PC-9 (cell line): ENCODE measurements at regions not wholly inside any gene's neighbourhood (a gene's known extent, or its start where the extent isn't known, plus 50 kb on each side); places are given as distances from the start of the nearest gene placed in this dataset.

Experiments
- BruUV-seq: library from RNA; stranded (reverse); fragments of 400-500 nt; replicated peaks from 2 replicates; lab custom pipeline; 2021; lab: Mats Ljungman, UMichigan
- CTCF ChIA-PET: fragments of 300-600 bp; sonication (Branson Sonifier 250); formaldehyde crosslinking; loops from one replicate; lab custom pipeline; 2022; ENCODE audit warnings: antibody characterized with exemption; lab: Charles Lee
- POLR2A ChIA-PET: fragments of 300-600 bp; sonication (Branson Sonifier 250); formaldehyde crosslinking; loops from one replicate; lab custom pipeline; 2022; ENCODE audit warnings: antibody characterized with exemption; ENCODE audit not compliant: unreplicated experiment; lab: Charles Lee
- DNase-seq, 2 experiments: peaks; one replicate each; pipeline versions ENCODE4 v3.0.0 to v3.0.0-alpha.2; 2015 to 2022; ENCODE audit warnings: mixed read lengths in 1 of 2
- H2AFZ ChIP-seq: fragments of 200-600 bp; sonication (generic); 2 replicates; pipeline ENCODE4 v1.8.1; 2017; ENCODE audit warnings: antibody characterized with exemption
- H3F3A ChIP-seq: fragments of 200-600 bp; sonication (generic); 2 replicates; pipeline ENCODE4 v1.8.1; 2017; ENCODE audit warnings: antibody characterized with exemption, mild to moderate bottlenecking, low read depth; ENCODE audit not compliant: insufficient read depth
- H3K27ac ChIP-seq: fragments of 200-600 bp; sonication (generic); 2 replicates; pipeline ENCODE4 v1.6.1; 2016; ENCODE audit warnings: mixed run types
- H3K27me3 ChIP-seq: fragments of 200-600 bp; sonication (generic); 2 replicates; pipeline ENCODE4 v1.6.1; 2016; ENCODE audit warnings: low read depth, mixed run types; ENCODE audit not compliant: insufficient read depth
- H3K36me3 ChIP-seq: fragments of 200-600 bp; sonication (generic); 2 replicates; pipeline ENCODE4 v1.6.1; 2016; ENCODE audit warnings: low read depth, mixed run types
- H3K4me1 ChIP-seq: fragments of 200-600 bp; sonication (generic); replicated peaks from 2 replicates; pipeline ENCODE4 v1.6.1; 2016; ENCODE audit warnings: mixed run types; ENCODE audit not compliant: insufficient read depth
- H3K4me2 ChIP-seq: fragments of 200-600 bp; sonication (generic); 2 replicates; pipeline ENCODE4 v1.6.1; 2017; ENCODE audit warnings: mixed run types
- H3K4me3 ChIP-seq: fragments of 200-600 bp; sonication (generic); 2 replicates; pipeline ENCODE4 v1.6.1; 2016; ENCODE audit warnings: mixed run types
- H3K79me2 ChIP-seq: fragments of 200-600 bp; sonication (generic); 2 replicates; pipeline ENCODE4 v1.6.1; 2017; ENCODE audit warnings: low read depth, mixed run types
- H3K9me2 ChIP-seq: fragments of 200-600 bp; sonication (generic); 2 replicates; pipeline ENCODE4 v1.8.1; 2017; ENCODE audit warnings: mild to moderate bottlenecking; ENCODE audit not compliant: insufficient read depth
- H3K9me3 ChIP-seq: fragments of 200-600 bp; sonication (generic); 2 replicates; pipeline ENCODE4 v1.8.1; 2016; ENCODE audit warnings: low read depth; ENCODE audit not compliant: insufficient read depth
- H4K20me1 ChIP-seq: fragments of 200-600 bp; sonication (generic); 2 replicates; pipeline ENCODE4 v1.8.1; 2017; ENCODE audit not compliant: insufficient read depth
- EZH2 ChIP-seq: fragments of 200-600 bp; sonication (generic); IDR thresholded peaks from 2 replicates; pipeline ENCODE4 v1.8.0; 2017; ENCODE audit warnings: antibody characterized with exemption, low read depth
- intact Hi-C: fragments of 100-400 bp; cut with micrococcal nuclease; formaldehyde crosslinking; loops from one replicate; pipeline ENCODE4 v1.10.0; 2022; ENCODE audit not compliant: unreplicated experiment
- TF ChIP-seq, protein P1 (sequence below): fragments of 200-600 bp; sonication (generic); conservative IDR thresholded peaks from 2 replicates; pipeline ENCODE4 v1.6.1; 2017; ENCODE audit warnings: mixed run types, antibody characterized with exemption, mild to moderate bottlenecking, moderate library complexity

DNA sequence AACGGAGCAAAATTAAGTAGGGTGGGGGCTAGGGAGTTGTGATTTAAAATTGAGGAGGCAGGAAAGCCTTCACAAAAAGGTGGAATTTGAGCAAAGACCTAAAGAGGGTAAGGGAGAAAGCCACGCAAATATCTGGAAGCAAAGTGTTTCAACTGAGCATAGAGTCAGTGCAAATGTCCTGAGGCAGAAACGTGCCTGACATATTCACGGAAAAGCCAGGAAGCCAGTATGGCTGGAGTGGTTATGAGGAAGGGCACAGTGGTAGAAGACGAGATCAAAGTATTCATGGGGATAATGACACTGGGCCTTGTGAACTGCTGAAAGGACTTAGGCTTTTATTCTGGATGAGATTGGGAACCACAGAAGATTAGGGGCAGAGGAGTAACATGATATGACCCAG lies 268.4 kb downstream of the MAN2A1 start:
- ChIA-PET CTCF (no interaction called here), POLR2A (no interaction called here)
- Histone ChIP-seq H3K4me2 (no peak overlapping the region), H3F3A (no peaks in the 10 kb centered on the region), H3K79me2 (no peaks in the 10 kb centered on the region), H4K20me1 (no peaks in the 10 kb centered on the region), H3K9me2 (no peaks in the 10 kb centered on the region), H3K9me3 (no peaks in the 10 kb centered on the region), H3K4me3 (no peak overlapping the region), H3K27ac (no peak overlapping the region), H3K36me3 (no peaks in the 10 kb centered on the region), H3K4me1 (no peaks in the 10 kb centered on the region), H2AFZ (no peak overlapping the region), H3K27me3 (no peaks in the 10 kb centered on the region)
- no peak for DNase-seq
- intact Hi-C loops, result no loop called here
- TF ChIP-seq, protein P1, sequence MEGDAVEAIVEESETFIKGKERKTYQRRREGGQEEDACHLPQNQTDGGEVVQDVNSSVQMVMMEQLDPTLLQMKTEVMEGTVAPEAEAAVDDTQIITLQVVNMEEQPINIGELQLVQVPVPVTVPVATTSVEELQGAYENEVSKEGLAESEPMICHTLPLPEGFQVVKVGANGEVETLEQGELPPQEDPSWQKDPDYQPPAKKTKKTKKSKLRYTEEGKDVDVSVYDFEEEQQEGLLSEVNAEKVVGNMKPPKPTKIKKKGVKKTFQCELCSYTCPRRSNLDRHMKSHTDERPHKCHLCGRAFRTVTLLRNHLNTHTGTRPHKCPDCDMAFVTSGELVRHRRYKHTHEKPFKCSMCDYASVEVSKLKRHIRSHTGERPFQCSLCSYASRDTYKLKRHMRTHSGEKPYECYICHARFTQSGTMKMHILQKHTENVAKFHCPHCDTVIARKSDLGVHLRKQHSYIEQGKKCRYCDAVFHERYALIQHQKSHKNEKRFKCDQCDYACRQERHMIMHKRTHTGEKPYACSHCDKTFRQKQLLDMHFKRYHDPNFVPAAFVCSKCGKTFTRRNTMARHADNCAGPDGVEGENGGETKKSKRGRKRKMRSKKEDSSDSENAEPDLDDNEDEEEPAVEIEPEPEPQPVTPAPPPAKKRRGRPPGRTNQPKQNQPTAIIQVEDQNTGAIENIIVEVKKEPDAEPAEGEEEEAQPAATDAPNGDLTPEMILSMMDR, result no peak
- no peak for TF ChIP-seq EZH2
- BruUV-seq, result no TSS peak

DNA sequence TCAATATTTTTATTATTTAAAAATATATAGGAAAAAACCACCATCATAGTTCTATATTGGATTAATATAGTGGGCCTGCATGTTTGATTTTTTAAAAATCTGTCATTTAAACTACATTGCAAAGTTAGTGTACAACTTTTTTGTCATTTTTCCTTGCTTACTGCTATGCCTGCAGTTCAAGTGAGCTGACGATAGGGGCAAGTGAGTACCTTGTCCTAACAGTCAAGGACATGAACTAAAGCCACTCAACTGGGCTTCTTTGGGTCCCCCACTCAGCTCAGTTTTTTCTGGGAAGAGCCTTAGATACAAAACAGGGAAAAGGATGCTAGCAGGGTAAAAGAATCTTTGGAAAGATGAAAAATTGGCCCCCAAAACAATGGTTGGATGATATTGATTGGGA lies 269.9 kb downstream of the MAN2A1 start:
- Histone ChIP-seq H3K4me3 (no peak overlapping the region), H3K9me2 (no peaks in the 10 kb centered on the region), H3F3A (no peaks in the 10 kb centered on the region), H3K79me2 (no peaks in the 10 kb centered on the region), H3K27me3 (no peaks in the 10 kb centered on the region), H3K4me1 (no peaks in the 10 kb centered on the region), H3K9me3 (no peaks in the 10 kb centered on the region), H3K27ac (no peak overlapping the region), H3K36me3 (no peaks in the 10 kb centered on the region), H3K4me2 (no peak overlapping the region), H2AFZ (no peak overlapping the region), H4K20me1 (no peaks in the 10 kb centered on the region)
- POLR2A ChIA-PET, result no interaction called here
- BruUV-seq, result no TSS peak
- CTCF ChIA-PET, result no interaction called here
- intact Hi-C loops, result no loop called here
- TF ChIP-seq, protein P1, result peak; percentile 42; the same call in 1 of the 2 replicates
- TF ChIP-seq EZH2, result no peak
- DNase-seq, result no peak

DNA sequence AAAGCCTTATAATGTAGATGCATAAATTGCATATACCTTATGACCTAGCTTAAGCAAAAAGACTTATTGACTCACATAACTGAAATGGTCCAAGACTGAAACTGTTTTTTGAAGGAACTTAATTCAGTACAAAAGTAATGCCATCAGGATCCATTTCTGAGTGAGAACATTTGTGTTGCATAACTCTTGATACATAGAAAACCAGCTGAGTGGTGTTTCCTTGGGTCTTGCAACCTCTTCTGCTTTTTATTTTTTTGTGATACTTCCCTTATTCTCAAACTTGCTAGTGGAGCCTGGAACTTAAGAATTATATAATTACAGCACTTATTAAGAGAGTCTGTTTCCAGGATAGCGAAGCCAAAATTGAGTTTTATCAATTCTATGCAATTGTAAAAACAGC lies 272.0 kb downstream of the MAN2A1 start:
- Histone ChIP-seq H4K20me1 (no peaks in the 10 kb centered on the region), H3K9me3 (no peaks in the 10 kb centered on the region), H3K4me2 (no peak overlapping the region), H2AFZ (no peak overlapping the region), H3K27me3 (no peaks in the 10 kb centered on the region), H3K36me3 (no peaks in the 10 kb centered on the region), H3K27ac (no peak overlapping the region), H3F3A (no peaks in the 10 kb centered on the region), H3K79me2 (no peaks in the 10 kb centered on the region), H3K4me3 (no peak overlapping the region), H3K4me1 (no peaks in the 10 kb centered on the region), H3K9me2 (no peaks in the 10 kb centered on the region)
- CTCF ChIA-PET, result no interaction called here
- BruUV-seq, result no TSS peak
- intact Hi-C loops, result no loop called here
- DNase-seq, result no peak
- POLR2A ChIA-PET, result no interaction called here
- TF ChIP-seq EZH2, result no peak
- TF ChIP-seq, protein P1, result no peak
